Neural cell (in vitro differentiated cells): ENCODE measurements at regions not wholly inside any gene's neighbourhood (a gene's known extent, or its start where the extent isn't known, plus 50 kb on each side); places are given as distances from the start of the nearest gene placed in this dataset.

Experiments used
- EP300 ChIP-seq: fragments of 450-650 bp; conservative IDR thresholded peaks from 2 replicates; pipeline ENCODE4 v1.6.1; 2014; ENCODE audit warnings: antibody characterized with exemption, mild to moderate bottlenecking, moderate library complexity; ENCODE audit not compliant: poor library complexity, severe bottlenecking
- EZH2 ChIP-seq: fragments of 200-600, 300-800 bp; shearing (Covaris generic), sonication (generic); IDR thresholded peaks from 2 replicates; pipeline ENCODE4 v1.6.1; 2014; ENCODE audit warnings: antibody characterized with exemption, low read length, borderline replicate concordance, mild to moderate bottlenecking; ENCODE audit not compliant: insufficient read depth, poor library complexity, severe bottlenecking
- POLR2AphosphoS5 ChIP-seq: IDR thresholded peaks from 2 replicates; pipeline ENCODE4 v1.6.1; 2012
- REST ChIP-seq: IDR thresholded peaks from 2 replicates; pipeline ENCODE4 v1.6.1; 2012; ENCODE audit warnings: borderline replicate concordance
- SMC3 ChIP-seq: fragments of 450-650 bp; conservative IDR thresholded peaks from 2 replicates; pipeline ENCODE4 v1.6.1; 2014; ENCODE audit warnings: antibody characterized with exemption, mild to moderate bottlenecking, moderate library complexity; ENCODE audit not compliant: poor library complexity
- TAF1 ChIP-seq: IDR thresholded peaks from 2 replicates; pipeline ENCODE4 v1.6.1; 2012; ENCODE audit warnings: low read depth
- TF ChIP-seq, protein P1 (sequence below): fragments of 450-650 bp; IDR thresholded peaks from 2 replicates; pipeline ENCODE4 v1.5.1; 2014; ENCODE audit warnings: antibody characterized with exemption, mild to moderate bottlenecking, moderate library complexity; ENCODE audit not compliant: poor library complexity, severe bottlenecking

DNA sequence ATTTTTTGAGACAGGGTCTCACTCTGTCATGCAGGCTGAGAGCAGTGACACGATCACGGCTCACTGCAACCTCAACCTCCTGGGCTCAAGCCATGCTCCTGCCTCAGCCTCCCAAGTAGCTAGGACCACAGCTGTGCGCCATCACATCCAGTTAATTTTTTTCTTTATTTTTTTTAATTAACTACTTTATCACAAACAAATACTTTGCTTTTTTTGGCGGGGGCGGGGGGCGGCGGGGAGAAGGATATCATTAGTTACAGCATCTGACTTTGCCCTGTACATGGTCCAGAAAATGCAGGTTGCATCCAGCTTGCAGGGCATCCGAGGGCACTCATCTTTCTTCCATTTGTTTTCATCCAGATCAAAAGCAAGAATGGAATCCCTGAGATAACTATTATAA is 201.8 kb upstream of the IER5L start:
- TF ChIP-seq POLR2AphosphoS5 (no peak), EP300 (no peak), SMC3 (no peak), REST (no peak), EZH2 (no peak), TAF1 (no peak)
- TF ChIP-seq, protein P1, sequence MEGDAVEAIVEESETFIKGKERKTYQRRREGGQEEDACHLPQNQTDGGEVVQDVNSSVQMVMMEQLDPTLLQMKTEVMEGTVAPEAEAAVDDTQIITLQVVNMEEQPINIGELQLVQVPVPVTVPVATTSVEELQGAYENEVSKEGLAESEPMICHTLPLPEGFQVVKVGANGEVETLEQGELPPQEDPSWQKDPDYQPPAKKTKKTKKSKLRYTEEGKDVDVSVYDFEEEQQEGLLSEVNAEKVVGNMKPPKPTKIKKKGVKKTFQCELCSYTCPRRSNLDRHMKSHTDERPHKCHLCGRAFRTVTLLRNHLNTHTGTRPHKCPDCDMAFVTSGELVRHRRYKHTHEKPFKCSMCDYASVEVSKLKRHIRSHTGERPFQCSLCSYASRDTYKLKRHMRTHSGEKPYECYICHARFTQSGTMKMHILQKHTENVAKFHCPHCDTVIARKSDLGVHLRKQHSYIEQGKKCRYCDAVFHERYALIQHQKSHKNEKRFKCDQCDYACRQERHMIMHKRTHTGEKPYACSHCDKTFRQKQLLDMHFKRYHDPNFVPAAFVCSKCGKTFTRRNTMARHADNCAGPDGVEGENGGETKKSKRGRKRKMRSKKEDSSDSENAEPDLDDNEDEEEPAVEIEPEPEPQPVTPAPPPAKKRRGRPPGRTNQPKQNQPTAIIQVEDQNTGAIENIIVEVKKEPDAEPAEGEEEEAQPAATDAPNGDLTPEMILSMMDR = no peak
